GM18519 (cell line): ENCODE measurements at regions not wholly inside any gene's neighbourhood (a gene's known extent, or its start where the extent isn't known, plus 50 kb on each side); places are given as distances from the start of the nearest gene placed in this dataset.

Experiments
- ATAC-seq: cut with Tn5 transposase; IDR thresholded peaks from one replicate; pipeline ENCODE4 v1.9.1; 2021; ENCODE audit warnings: mild to moderate bottlenecking, moderate library complexity; ENCODE audit not compliant: unreplicated experiment, low FRiP score

DNA sequence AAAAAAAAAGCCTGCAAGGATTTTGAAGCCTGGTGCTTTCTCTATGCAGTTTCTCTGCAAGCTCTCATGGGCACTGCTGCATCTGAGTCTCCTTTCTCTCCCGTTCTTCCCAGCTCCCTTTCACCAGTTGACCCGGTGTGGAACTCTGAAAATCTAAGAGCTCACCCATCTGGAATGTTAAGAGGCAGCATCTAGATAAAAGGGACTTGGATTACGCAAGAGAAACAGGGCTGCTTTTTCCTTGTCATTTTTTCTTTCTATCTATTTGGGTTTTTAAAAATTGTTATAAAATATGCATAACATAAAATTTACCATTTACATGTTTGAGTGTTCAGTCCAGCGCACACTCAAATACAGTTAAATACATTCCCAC is 95.2 kb upstream of the RPS6KA3 start:
- ATAC-seq = no peak

DNA sequence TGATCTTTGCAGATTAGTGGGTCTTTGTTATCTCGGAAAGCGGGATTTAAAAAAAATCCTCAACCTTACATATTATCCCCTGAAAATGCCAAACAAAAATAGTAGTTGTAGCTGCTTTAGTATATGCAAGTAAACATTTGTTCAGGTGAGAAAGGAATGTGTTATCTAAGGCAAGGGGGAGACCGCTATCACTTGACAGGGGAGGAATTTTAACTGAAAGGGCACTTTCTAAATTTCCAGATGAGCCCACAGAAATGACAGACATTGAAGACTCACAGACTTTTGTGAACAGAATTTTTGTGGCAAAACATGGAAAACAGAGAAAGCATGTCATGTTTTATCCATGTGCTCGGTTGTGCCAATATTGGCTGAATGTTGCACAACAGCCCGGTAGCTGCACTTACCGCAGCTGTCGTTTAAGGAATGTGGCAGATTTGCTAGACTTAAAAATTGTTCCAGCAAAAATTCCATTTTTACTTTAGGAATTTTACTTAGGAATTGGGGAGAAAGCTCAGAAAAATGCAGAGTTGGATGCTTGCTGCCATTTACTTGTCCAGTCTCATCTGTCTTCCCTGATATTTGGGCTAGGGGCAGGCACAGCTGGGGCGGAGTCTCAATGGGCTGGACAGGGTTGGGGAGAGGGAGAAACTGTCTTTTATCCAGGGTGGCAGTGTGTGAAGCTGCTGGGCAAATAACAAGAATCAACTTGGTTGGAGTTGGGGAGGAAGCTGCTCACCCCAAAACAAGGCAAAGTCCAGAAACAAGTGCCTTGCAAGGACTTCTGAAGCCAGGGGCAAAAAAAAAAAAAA is 94.6 kb upstream of the RPS6KA3 start:
- ATAC-seq = no peak

DNA sequence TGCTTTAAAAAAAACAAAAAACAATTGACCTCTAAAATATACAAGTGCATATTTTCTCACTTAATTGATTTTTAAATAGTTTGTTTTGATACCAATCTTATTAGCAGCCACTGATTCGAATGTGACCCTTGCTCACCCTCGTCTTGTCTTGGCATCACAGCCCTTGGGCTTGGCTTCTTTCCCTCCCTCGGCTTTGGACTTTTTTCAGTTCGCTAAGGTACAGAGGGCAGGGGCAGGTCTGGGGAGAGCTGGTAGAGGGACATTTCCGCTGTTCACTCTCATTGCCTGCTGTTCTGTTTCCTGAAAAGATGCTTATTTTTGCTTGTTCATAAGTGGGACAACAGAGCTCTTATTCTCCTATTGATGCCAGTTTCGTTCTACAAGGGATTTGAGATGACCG is 88.5 kb upstream of the RPS6KA3 start:
- no peak for ATAC-seq

DNA sequence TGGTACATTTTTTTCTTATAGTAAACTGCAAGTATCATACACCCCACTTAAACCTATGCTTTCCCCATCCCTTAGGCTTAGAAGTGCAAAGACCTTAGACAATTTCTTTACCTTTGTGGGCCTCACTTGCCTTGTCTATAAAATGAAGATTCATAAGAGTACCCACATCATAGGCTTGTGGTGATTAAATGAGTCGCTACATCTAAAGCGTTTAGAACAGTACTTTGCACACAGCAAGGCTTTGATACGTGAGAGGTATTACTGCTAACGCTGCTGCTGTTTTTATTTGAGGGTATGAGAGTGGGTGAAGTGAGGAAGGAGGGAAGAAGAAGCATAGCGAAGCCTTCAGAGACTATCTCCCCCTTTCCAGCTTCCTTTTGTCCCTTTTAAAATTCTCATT is 87.8 kb upstream of the RPS6KA3 start:
- no peak for ATAC-seq

DNA sequence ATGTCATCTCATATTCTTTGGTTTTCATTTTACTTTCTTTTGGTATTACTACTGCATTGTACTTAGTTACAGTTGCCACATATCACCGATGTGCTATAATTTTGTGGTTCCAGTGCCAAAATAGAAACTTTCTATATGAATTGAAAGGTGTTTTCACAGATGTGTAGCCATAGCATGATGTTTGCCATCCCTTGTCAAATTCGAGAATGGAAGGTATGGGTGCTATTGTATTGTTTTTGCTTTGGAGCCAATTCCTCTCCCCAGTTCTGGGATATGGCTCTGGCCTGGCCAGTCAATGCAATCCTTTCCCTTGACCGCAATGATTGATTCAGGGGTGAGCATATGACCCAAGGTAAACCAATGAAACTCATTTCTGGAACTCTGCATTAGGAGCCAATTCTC is 86.2 kb upstream of the RPS6KA3 start:
- ATAC-seq = peak; percentile 93

DNA sequence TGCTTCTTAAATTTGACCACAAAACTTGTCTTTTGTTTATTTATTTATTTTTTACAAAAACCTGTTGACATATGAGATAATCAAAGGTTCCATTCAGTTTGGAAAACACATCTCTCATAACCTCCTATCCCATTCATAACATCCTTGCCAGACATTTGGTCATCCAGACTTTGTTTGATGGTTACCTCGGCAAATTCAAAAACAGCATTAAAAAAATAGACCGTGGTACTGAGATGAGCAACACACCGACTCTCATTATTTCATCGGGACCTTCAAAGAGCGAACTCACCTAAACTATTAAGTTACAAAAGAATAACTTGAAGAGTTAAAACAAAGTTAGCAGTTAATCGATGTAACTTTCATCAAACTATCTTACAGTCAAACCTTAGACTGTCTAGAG is 85.8 kb upstream of the RPS6KA3 start:
- peak; percentile 21 for ATAC-seq

DNA sequence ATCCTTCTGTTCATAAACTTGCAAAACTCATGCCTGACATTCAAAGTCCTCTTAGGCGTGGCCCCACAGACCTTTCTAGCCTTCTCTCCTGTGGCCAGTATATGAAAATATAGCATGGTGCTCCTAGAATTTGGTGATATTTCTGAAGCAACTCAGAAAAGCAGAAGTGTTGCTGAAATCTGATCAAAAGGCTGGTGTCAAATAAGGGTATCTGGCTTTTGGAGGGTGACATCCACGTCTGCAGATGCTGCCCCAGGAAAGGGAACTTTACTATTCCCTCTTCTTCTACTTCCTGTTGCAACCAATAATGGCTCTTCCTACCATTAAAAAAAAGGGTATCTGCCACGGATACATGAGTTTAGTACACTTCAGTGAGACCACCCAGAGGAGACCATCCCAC is 83.9 kb upstream of the RPS6KA3 start:
- ATAC-seq = no peak

DNA sequence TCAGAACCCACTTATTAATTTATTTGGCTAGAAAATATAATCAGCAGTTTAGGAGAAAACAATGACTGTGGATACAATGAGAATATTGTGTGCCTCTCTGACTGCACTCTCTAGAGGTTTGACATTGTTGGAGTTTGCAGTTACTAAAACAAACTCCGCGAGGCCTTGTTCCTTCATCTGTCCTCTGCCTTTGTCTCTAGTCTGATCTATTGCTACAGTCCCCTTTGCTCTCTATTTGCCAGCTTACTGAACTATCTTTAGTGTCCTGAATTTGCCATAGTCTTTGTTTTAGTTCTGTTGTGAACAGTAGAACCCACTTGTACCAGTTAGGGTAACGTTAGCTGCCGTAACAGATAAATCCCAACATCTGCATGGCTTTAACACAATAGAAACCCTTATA is 81.4 kb upstream of the RPS6KA3 start:
- no peak for ATAC-seq

DNA sequence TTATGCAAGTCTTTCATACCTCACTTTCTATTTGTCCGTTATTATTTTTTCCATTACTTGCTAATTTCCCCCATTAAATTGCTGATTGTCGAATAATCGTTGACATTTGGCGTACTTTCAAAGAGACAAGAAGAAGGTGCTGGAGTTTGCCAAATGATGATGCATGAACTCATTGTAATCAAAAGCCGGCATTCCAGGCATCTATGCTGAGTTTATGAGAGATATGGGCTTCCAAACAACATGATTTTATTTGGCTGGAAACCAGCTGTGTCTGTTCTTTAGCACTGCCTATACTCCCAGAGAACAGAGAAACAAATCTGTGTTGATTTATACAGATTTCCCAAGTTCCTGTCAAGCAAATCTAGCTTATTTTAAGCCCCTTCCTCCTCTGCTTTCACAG is 80.8 kb upstream of the RPS6KA3 start:
- ATAC-seq = no peak

DNA sequence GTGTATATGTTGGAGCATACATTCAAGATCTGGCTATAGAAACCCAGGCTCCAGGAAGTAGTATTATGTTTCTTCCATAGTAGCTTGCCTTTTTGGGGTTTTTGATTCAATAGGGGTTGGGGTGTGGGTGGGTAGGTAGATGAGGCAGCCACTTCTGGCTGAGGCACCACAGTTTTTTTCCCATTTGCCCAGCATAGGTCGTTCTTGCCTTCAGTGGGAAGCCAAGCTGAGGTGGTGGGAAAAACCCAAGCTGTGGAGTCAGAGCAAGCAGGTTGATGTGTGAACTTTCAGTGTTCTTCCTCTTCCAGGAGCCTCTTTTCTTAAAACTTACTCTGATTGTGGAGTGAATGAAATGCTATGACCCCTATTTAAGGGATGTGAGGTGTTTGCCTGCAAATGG is 67.0 kb upstream of the RPS6KA3 start:
- no peak for ATAC-seq

DNA sequence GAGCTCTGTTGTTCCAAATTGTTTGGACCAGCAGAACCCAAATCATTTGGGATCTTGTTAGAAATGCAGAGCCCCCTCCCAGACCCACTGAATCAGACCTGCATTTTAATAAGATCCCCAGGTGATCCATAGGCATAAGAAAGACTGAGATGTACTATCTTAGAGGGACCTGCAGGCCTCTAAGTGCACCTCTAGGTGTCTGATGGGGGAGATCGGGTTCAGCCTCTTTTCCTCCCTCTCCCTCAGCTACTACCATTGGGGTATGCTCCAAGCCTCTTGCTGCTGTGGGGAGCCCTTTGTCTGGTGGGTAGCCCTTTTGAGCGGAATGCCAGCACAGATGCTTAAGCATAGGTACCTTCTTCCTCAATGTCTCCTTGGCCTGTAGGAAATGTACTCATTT is 63.8 kb upstream of the RPS6KA3 start:
- no peak for ATAC-seq

DNA sequence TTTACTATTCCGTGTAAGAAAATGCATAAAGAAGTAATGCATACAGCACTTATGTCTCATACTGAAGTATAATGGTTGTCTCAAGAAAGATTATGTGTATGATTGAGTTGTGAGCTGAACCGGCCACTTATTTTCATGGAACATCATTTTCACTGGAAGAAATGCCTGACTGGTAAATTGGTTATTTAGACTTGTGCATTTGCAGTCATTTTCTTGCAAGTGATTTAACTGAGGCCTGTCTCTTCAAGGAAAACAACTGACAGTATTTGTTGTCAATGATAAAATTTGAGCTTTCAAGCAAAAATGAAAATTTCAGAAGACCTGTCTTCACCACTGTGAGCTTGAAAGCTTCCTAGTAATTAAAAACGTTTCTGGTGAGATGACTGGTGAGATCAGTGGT is 62.7 kb upstream of the RPS6KA3 start:
- ATAC-seq = no peak

DNA sequence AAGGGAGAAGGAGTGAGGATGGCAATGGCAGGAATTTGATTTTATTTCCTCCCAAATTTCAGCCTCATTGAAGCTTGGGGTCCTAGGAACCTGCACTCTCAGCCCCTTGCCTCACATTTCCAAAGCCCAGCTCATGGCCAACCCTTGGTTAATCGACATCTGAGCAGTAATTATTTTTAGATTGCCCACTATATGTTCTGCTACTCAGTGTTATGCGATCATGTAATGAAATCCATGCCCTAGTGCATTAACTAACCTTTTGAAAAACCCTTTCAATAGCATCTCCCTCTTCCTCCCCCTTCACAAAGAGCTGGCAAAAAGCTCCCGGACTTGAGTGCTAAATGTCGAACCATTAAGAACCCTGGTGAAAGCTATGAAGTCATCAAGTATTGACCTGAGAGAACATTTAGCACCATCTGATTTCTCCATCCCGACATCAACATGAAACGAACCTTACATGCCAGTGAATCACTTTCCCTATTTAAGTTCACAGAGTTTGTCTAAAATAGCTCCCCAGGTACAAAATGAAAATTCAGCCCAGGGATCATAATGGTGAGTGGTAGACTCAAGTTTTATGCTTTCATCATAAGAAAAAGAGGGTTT is 59.2 kb upstream of the RPS6KA3 start:
- no peak for ATAC-seq

DNA sequence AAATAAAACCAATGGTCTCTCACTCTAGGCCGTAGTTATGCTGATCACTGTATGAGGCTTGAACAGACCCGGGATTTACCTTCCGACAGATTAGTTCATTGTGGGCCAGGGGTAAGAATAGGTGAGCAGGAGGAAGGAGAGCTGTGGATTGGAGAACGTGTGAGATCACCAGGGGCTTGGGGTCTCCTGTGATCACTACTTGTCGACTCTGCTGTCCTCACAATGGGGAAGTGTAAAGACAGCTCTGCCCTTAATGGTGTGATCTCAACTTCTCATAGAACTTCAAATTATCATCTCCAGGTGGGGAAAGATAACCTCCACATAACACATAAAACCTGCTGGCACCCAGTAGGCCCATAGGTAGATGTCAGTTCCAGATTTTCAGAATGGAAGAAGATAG is 56.2 kb upstream of the RPS6KA3 start:
- ATAC-seq = no peak

DNA sequence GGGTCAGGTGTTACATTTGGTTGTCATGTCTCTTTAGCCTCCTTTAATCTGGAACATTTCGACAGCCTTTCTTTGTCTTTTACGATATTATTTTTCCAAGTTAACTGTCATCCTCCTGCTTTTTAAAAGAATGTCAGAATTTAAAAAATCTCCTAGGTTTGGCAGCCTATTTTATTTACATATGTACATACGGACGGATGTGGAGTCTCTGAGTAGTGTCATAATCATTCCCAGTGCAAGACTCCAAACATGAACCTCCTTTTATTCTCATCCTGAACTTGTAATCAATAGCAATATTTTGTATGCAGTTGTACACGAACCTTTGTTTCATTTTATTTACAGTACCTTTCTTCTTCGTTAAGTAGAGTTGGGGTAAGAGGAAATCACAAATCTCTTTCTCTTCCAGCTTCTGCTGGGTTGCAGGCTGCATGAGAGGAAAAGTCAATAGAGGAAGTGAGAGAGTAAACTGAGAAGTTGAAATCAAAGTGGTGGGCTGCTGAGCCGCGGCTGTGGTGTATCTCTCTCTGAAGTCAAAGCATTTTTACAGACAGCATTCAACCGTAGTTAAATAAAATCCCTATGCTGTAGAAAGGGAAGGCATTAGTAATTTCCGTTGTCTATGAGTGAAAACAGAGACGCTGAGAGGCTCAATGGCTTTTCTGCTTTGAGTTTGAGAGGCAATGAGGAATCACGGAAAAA is 53.9 kb upstream of the RPS6KA3 start:
- peak; percentile 97 for ATAC-seq

DNA sequence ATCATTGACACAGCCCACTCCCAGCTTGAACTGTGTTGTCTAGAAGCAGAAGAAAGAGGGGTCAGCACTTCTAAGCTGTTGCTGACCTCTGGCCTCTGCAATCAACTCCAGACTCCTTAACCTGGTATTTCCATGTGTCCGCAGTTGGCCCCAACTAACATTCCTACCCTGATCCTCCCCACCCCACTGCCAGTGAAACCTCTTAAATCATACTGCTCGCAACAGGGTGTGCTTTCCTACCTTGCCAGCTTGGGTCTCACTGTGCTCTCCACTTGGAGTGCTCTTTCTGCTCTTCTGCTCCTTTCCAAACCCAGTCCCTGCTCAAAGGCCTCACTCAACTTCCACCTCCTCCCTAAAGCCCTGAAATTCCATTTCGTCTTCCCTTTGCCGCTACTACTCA is 52.3 kb upstream of the RPS6KA3 start:
- no peak for ATAC-seq

DNA sequence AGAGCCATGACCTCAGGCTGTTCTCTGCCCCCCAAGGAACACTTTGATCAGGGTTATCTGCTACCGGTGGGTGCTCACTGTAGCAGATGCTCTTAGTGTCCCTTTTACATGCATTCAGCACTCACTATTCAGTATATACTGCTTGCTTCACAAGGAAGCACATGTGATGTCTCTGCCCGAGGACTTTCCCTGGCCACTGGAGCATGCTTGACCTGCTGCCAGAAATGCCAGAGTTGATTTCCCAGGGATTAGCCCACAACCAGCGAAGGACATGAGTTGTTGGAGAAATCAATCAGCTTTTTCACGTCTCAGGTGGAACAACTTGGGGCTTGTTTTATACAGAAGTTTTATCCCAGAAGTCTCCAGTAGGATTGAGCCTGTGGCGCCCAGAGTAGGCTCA is 51.2 kb upstream of the RPS6KA3 start:
- no peak for ATAC-seq
